ENCODE measurements at regions not wholly inside any gene's neighbourhood (a gene's known extent, or its start where the extent isn't known, plus 50 kb on each side); places are given as distances from the start of the nearest gene placed in this dataset.

DNA sequence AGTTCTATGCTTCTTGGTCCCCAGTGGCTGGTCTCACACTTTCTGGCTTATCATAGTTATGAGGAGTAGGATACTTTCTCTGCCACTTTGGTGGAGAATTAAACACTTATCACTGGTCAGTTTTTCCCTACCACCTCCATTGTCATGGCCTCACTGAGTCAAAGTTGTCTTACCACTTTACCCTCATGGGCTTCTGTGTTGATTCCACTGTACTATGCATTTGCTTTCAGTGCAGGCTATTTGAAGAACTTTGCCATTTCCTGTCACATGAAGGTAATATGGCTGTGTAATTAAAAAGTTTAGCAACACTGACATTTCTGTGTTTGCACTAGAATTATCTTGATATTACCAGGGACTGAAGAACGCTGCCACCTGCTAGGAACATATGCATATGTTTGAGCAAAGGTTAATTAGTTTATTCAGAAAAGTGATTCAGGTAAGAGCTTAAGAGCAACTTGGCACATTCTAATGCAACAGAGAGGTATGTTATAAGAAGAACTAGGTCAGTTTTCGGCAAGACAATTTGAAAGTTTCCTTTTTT is 377.3 kb downstream of the PDCD6IP start:
- DNase-seq (ENCODE audit: low read depth), result no peak
- no peak overlapping the region for H3K4me3 ChIP-seq (ENCODE audit: low read length)
- TF ChIP-seq, protein P1, sequence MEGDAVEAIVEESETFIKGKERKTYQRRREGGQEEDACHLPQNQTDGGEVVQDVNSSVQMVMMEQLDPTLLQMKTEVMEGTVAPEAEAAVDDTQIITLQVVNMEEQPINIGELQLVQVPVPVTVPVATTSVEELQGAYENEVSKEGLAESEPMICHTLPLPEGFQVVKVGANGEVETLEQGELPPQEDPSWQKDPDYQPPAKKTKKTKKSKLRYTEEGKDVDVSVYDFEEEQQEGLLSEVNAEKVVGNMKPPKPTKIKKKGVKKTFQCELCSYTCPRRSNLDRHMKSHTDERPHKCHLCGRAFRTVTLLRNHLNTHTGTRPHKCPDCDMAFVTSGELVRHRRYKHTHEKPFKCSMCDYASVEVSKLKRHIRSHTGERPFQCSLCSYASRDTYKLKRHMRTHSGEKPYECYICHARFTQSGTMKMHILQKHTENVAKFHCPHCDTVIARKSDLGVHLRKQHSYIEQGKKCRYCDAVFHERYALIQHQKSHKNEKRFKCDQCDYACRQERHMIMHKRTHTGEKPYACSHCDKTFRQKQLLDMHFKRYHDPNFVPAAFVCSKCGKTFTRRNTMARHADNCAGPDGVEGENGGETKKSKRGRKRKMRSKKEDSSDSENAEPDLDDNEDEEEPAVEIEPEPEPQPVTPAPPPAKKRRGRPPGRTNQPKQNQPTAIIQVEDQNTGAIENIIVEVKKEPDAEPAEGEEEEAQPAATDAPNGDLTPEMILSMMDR (IDR thresholded peaks at IDR 0.05; ENCODE audit: insufficient read depth, low read depth, low read length, missing control alignments), result no peak

DNA sequence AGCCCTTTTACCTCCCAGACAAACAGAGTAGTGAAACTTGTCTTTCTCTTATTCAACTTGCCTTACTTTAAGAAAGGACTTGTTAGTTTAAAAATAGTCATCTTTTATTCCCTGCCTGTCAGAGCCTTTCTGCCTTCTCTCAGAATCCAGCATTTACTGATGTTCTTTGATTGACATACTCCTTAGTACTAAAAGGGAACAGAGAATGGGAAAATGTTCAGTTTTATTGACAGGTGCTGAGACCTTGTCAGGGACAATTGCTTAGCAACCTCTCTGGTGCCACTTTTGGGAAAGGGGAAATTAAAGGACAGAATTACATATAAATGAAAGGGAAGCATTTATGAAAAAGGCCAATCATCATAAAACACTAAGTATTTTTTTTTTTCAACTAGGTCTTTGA is 378.3 kb downstream of the PDCD6IP start:
- no peak overlapping the region for H3K4me3 ChIP-seq (ENCODE audit: low read length)
- no peak for DNase-seq (ENCODE audit: low read depth)
- TF ChIP-seq, protein P1 (IDR thresholded peaks at IDR 0.05; ENCODE audit: insufficient read depth, low read depth, low read length, missing control alignments), result no peak

DNA sequence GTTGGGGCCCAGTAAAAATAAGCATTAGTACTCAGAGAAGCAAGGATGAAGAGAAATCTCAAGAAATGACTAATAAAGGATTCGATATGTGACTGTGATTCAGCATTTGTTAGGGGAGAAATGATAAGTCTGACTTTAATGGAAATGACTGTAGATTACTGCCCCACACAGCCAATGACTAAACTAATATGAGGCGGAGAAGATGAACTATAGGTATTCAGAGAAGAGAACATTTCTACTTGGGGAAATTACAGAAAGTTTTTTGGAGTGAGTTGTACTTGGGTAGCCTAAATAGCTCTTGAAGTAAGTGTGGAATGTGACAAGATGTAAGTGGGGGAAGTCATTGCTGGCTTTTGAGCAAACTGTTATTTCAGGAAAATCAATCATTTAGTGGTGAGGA is 380.0 kb downstream of the PDCD6IP start:
- TF ChIP-seq, protein P1 (IDR thresholded peaks at IDR 0.05; ENCODE audit: insufficient read depth, low read depth, low read length, missing control alignments), result no peak
- no peak for DNase-seq (ENCODE audit: low read depth)
- no peak overlapping the region for H3K4me3 ChIP-seq (ENCODE audit: low read length)

DNA sequence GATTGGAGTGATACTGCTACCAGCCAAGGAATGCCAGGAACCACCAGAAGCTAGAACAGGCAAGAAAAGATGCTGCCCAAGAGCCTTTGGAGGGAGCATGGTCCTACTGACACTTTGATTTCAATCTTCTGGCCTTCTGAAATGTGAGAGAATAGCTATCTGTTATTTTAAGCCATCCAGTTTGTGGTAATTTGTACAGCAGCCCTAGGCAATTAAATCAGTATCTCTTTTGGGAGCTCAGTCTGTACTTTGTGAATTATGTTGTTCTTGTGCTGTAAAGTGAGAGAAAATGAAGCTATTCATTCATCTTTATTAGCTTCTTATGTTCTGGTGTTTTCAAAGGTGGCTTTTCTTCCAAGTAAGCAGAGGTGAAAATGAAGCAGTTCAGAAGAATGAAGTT is 381.3 kb downstream of the PDCD6IP start:
- no peak overlapping the region for H3K4me3 ChIP-seq (ENCODE audit: low read length)
- no peak for DNase-seq (ENCODE audit: low read depth)
- TF ChIP-seq, protein P1 (IDR thresholded peaks at IDR 0.05; ENCODE audit: insufficient read depth, low read depth, low read length, missing control alignments), result no peak

DNA sequence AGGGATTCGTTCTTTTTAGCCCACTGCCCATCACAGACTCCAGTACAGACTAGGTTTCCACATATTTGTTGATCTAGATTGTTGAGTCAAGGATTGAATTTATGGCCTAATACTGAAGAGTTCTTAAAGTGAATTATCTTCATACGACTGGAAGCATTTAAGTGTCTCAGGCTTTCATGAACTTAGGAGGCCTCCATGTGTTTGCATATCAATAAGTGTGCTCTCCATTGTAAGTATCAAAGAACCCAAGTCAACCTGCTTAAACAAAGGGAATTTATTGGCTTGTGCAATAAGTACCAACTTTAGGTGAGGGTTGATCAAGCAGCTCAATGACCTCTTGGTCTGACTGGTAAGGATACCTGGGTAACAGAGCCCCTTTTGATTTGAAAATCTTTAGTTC is 382.1 kb downstream of the PDCD6IP start:
- no peak for DNase-seq (ENCODE audit: low read depth)
- H3K4me3 ChIP-seq (ENCODE audit: low read length), result no peak overlapping the region
- TF ChIP-seq, protein P1 (IDR thresholded peaks at IDR 0.05; ENCODE audit: insufficient read depth, low read depth, low read length, missing control alignments), result no peak

DNA sequence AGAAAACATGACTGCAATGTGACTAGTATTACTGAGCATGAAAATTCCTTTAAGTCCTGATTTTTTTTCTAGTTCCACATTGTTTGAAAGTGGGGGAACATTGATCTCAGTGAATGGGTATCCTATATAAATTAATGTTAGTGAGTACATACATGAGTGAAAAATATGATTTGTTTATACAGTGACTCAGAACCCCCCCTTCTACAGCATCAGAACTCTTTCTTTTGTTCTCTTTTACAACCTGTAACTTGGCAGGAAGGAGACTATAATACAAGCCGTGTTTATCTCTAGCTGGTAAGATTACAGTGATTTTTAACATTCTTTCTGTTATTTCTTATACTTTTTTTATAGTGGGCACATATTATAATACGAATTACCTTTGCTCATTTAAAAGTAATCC is 384.7 kb downstream of the PDCD6IP start:
- TF ChIP-seq, protein P1 (IDR thresholded peaks at IDR 0.05; ENCODE audit: insufficient read depth, low read depth, low read length, missing control alignments), result no peak
- no peak overlapping the region for H3K4me3 ChIP-seq (ENCODE audit: low read length)
- no peak for DNase-seq (ENCODE audit: low read depth)

DNA sequence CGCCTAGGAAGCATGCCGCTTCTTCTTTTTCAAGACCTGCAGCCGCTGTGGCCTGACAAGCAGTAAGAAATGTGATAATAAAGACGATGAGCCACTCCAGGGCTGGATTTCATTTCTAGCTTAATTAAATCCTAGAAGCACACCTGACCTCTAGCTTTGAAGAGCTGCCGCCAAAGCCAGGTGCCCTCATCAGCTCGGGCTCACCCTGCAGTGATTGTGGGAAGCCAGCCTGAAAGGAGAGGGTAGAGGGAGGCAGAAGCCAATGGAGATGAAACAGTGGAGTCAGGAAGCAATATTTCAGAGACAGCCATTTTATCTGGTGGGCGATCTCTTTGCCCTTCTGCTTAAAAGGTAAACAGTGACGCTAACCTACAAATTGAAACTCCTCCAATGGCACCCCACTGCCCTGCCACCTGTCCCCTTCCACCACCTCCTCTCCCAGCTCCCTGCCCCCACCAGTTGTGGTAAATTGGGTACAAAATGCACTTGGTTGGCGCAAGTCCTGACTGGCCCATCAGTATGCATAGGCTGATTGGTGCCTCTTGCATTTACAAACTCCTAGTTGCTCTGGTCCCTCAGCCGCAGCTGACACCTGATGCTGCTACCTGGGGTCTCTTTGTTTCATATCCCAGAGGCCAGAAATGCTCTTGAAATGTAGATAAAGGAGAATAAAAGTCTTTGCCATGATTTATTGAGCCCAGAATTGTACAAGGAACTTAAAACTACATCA is 385.3 kb downstream of the PDCD6IP start:
- TF ChIP-seq, protein P1 (IDR thresholded peaks at IDR 0.05; ENCODE audit: insufficient read depth, low read depth, low read length, missing control alignments), result no peak
- H3K4me3 ChIP-seq (ENCODE audit: low read length), result no peak overlapping the region
- no peak for DNase-seq (ENCODE audit: low read depth)
